ENCODE measurements at regions not wholly inside any gene's neighbourhood (a gene's known extent, or its start where the extent isn't known, plus 50 kb on each side); places are given as distances from the start of the nearest gene placed in this dataset.

DNA sequence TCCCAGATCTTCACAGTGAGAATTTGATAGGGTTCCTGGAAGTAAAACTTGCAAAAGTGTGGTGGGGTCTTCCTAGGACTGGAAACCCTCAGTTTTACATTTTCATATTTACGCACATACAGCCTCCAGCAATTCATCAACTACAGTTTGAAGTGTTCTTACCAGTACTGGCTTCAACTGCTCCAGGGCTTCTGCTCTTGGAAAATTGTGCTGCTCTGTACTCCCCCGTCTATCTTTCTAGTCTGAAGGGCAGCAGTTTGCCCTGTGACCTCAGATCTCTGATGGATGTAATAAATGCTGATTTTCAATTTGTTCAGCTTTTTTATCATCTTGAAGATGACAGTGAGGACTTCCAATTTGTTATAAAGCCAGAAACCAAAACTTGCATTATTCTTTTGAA is 458.9 kb upstream of the FSTL5 start:
- no peak overlapping the region for H3K4me3 ChIP-seq (ENCODE audit: low read depth, low read length)
- DNase-seq (ENCODE audit: low read depth) = no peak
- TF ChIP-seq, protein P1, sequence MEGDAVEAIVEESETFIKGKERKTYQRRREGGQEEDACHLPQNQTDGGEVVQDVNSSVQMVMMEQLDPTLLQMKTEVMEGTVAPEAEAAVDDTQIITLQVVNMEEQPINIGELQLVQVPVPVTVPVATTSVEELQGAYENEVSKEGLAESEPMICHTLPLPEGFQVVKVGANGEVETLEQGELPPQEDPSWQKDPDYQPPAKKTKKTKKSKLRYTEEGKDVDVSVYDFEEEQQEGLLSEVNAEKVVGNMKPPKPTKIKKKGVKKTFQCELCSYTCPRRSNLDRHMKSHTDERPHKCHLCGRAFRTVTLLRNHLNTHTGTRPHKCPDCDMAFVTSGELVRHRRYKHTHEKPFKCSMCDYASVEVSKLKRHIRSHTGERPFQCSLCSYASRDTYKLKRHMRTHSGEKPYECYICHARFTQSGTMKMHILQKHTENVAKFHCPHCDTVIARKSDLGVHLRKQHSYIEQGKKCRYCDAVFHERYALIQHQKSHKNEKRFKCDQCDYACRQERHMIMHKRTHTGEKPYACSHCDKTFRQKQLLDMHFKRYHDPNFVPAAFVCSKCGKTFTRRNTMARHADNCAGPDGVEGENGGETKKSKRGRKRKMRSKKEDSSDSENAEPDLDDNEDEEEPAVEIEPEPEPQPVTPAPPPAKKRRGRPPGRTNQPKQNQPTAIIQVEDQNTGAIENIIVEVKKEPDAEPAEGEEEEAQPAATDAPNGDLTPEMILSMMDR (IDR thresholded peaks at IDR 0.05; ENCODE audit: low read depth, low read length) = no peak

DNA sequence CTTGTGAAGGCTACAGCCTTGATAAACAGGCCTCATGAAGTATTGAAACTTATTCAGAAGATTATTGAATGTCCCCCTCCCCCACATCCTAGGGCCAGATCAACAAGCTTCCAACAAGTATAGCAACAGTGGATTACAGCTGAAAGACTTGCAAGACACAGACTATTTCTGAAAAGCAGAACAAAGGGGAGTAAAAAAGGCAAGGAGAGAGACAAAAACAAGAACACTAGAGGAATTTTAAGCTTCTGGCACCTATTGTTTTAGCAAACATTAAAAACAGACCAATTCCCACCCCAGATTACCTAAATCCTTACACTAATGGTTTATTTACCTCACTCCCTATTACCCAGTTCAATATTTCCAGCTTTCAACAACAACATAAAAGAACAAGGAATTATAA is 446.3 kb upstream of the FSTL5 start:
- no peak for DNase-seq (ENCODE audit: low read depth)
- H3K4me3 ChIP-seq (ENCODE audit: low read depth, low read length) = no peak overlapping the region
- TF ChIP-seq, protein P1 (IDR thresholded peaks at IDR 0.05; ENCODE audit: low read depth, low read length) = no peak
- no peak for TF ChIP-seq POLR2A (IDR thresholded peaks at IDR 0.05; ENCODE audit: extremely low read depth, insufficient read length)
- TF ChIP-seq, protein P2, sequence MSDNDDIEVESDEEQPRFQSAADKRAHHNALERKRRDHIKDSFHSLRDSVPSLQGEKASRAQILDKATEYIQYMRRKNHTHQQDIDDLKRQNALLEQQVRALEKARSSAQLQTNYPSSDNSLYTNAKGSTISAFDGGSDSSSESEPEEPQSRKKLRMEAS (IDR thresholded peaks at IDR 0.05; ENCODE audit: low read depth, low read length) = no peak
- TF ChIP-seq MYC (IDR thresholded peaks at IDR 0.05; ENCODE audit: low read depth, low read length) = no peak

DNA sequence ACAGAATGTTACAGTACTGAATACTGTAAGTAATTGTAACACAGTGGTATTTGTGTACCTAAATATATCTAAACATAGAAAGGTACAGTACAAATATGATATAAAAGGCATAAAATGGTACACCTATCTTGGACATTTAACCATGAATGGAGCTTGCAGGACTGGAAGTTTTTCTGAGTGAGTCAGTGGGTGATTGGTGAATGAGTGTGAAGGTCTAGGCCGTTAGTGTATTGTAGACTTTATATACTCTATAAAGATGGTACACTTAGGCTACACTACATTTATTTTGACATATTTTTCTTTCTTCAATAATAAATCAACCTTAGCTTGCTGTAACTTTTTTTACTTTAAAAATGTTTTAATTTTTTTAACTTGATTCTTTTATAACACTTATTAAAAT is 422.5 kb upstream of the FSTL5 start:
- no peak for DNase-seq (ENCODE audit: low read depth)
- TF ChIP-seq MYC (IDR thresholded peaks at IDR 0.05; ENCODE audit: low read depth, low read length) (no peak), POLR2A (IDR thresholded peaks at IDR 0.05; ENCODE audit: extremely low read depth, insufficient read length) (no peak)
- TF ChIP-seq, protein P1 (IDR thresholded peaks at IDR 0.05; ENCODE audit: low read depth, low read length) = no peak
- TF ChIP-seq, protein P2 (IDR thresholded peaks at IDR 0.05; ENCODE audit: low read depth, low read length) = no peak
- no peak overlapping the region for H3K4me3 ChIP-seq (ENCODE audit: low read depth, low read length)

DNA sequence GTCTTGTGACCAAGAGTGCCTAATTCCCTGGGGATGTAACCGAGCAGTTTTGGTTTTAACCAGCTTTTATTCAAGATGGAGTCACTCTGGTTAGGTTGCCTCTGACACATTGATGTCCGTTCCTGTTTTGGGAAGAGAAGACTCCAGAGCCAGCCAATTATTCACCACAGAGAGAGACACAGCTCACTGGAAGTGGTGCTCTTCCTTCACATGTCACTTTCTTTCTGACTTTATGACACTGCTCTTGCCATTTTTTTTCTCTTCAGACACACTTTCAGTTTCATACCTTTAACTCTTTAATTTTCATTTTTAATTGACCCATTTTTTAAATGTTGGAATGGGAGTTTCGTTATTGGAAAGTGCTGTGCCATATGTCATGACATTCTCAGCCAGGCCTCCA is 418.4 kb upstream of the FSTL5 start:
- TF ChIP-seq POLR2A (IDR thresholded peaks at IDR 0.05; ENCODE audit: extremely low read depth, insufficient read length) = no peak
- TF ChIP-seq MYC (IDR thresholded peaks at IDR 0.05; ENCODE audit: low read depth, low read length) = no peak
- TF ChIP-seq, protein P1 (IDR thresholded peaks at IDR 0.05; ENCODE audit: low read depth, low read length) = no peak
- TF ChIP-seq, protein P2 (IDR thresholded peaks at IDR 0.05; ENCODE audit: low read depth, low read length) = no peak
- DNase-seq (ENCODE audit: low read depth) = no peak
- H3K4me3 ChIP-seq (ENCODE audit: low read depth, low read length) = no peak overlapping the region

DNA sequence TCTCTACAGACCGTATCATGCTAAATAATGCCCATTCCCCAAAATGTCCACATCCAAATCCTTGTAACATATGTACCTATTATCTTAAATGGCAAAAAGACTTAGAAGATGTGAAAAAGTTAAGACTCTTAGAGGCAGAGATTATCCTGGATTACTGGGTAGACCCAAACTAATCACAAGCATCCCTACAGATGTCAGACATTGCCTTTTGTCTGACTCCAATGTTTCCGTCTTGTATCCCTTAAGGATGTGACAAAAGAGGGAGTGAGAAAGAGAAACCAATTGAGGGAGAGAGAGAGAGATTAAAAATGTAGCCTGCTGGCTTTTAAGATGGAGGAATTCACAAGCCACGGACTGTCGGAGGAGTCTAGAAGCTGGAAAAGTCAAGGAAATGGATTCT is 401.9 kb upstream of the FSTL5 start:
- DNase-seq (ENCODE audit: low read depth) = no peak
- no peak overlapping the region for H3K4me3 ChIP-seq (ENCODE audit: low read depth, low read length)
- TF ChIP-seq POLR2A (IDR thresholded peaks at IDR 0.05; ENCODE audit: extremely low read depth, insufficient read length) (no peak), MYC (IDR thresholded peaks at IDR 0.05; ENCODE audit: low read depth, low read length) (no peak)
- TF ChIP-seq, protein P2 (IDR thresholded peaks at IDR 0.05; ENCODE audit: low read depth, low read length) = no peak

DNA sequence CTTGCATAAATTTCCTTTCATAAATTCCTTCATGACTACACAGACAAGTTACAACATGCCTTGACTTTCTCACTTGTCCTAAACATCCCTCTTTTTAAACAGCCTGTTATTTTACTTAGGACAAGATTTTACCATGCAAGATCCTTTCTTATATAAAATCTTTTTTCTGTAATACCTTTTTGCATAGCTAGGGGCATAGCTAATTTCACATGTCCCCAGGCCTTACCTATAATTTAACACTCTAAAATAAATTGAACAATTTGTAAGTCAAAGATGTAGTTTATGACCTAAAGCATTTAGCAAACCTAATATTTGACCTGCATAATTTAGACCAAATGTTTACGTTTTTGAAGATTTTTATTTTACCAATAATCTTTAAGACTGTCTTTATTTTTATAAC is 396.3 kb upstream of the FSTL5 start:
- DNase-seq (ENCODE audit: low read depth) = no peak
- H3K4me3 ChIP-seq (ENCODE audit: low read depth, low read length) = no peak overlapping the region
- no peak for TF ChIP-seq MYC (IDR thresholded peaks at IDR 0.05; ENCODE audit: low read depth, low read length)

DNA sequence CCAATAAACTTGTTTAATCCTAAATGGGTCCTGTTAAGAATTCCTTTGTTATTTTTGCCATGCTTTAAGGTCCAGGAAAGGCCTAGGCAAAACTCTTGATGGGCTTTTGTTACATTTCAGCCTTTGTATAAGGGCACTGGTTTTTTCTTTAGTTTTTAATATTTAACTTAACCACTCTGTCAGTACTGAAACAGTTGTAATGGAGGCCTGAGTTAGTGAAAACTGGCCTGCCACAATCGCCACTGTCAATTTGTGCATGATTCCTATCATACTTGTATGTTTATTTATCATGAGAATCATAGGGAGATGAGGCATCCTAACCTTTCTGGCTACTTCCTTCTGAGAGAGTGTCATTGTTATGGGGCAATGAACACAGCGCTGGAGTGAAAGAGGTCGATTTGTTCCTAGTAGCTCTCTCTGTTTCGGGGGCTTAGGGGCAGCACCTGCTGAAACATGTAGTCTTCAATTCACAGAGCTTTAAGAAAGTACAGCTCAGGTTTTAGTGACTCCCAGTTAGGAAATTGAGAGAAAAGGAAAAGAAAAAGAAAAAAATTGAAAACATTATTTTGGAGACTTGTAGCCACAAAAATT is 393.8 kb upstream of the FSTL5 start:
- H3K4me3 ChIP-seq (ENCODE audit: low read depth, low read length) = no peak overlapping the region
- no peak for DNase-seq (ENCODE audit: low read depth)
- TF ChIP-seq MYC (IDR thresholded peaks at IDR 0.05; ENCODE audit: low read depth, low read length) (no peak), POLR2A (IDR thresholded peaks at IDR 0.05; ENCODE audit: extremely low read depth, insufficient read length) (no peak)
- TF ChIP-seq, protein P2 (IDR thresholded peaks at IDR 0.05; ENCODE audit: low read depth, low read length) = no peak
- TF ChIP-seq, protein P1 (IDR thresholded peaks at IDR 0.05; ENCODE audit: low read depth, low read length) = no peak

Data from NB4 (cell line).